Keratinocyte (primary cell): ENCODE measurements at regions not wholly inside any gene's neighbourhood (a gene's known extent, or its start where the extent isn't known, plus 50 kb on each side); places are given as distances from the start of the nearest gene placed in this dataset.

ENCODE experiments used
- DNase-seq: peaks from one replicate; pipeline ENCODE4 v3.0.0-alpha.2; 2011; ENCODE audit warnings: low read depth, missing footprints, low spot score
- FAIRE-seq: peaks from 2 replicates; lab custom pipeline; 2011; peaks lifted over from hg19 to GRCh38; lab: Jason Lieb, UNC
- H2AFZ ChIP-seq: 2 replicates; pipeline ENCODE4 v1.6.0; 2012; ENCODE audit warnings: low read length, control low read depth, inconsistent platforms; ENCODE audit not compliant: control insufficient read depth
- H3K27ac ChIP-seq: 2 replicates; pipeline ENCODE4 v1.5.1; 2011; ENCODE audit warnings: low read length; ENCODE audit not compliant: control insufficient read depth, insufficient read depth
- H3K27me3 ChIP-seq: 3 replicates; pipeline ENCODE4 v1.6.0; 2011; ENCODE audit warnings: low read length; ENCODE audit not compliant: control insufficient read depth, insufficient read depth; ENCODE audit errors: extremely low read depth
- H3K36me3 ChIP-seq, 2 experiments: 2 replicates in 1 of 2; 3 replicates in 1 of 2; pipeline ENCODE4 v1.5.1; 2011; ENCODE audit warnings: low read length in 2 of 2, mild to moderate bottlenecking in 1 of 2; ENCODE audit not compliant: control insufficient read depth in 2 of 2, insufficient read depth in 2 of 2; ENCODE audit errors: extremely low read depth in 1 of 2
- H3K4me1 ChIP-seq: 3 replicates; pipeline ENCODE4 v1.5.1; 2011; ENCODE audit warnings: low read length; ENCODE audit not compliant: control insufficient read depth, insufficient read depth; ENCODE audit errors: extremely low read depth
- H3K4me2 ChIP-seq: 3 replicates; pipeline ENCODE4 v1.6.0; 2011; ENCODE audit warnings: low read depth, low read length; ENCODE audit not compliant: control insufficient read depth, insufficient read depth; ENCODE audit errors: extremely low read depth
- H3K4me3 ChIP-seq, 3 experiments: fragments of 200-600 bp in 1 of 3; sonication (generic) in 1 of 3; 2 replicates in 2 of 3; 3 replicates in 1 of 3; pipeline ENCODE4 v1.5.1; 2011 to 2016; ENCODE audit warnings: low read length in 3 of 3, mild to moderate bottlenecking in 3 of 3, control low read depth in 2 of 3, inconsistent platforms in 1 of 3, low read depth in 1 of 3, mixed read lengths in 1 of 3, mixed run types in 1 of 3, moderate library complexity in 1 of 3; ENCODE audit not compliant: control insufficient read depth in 2 of 3, insufficient read depth in 2 of 3; ENCODE audit errors: extremely low read depth in 1 of 3
- H3K79me2 ChIP-seq: 2 replicates; pipeline ENCODE4 v1.6.0; 2012; ENCODE audit warnings: low read length; ENCODE audit not compliant: control insufficient read depth, insufficient read depth
- H3K9ac ChIP-seq: 3 replicates; pipeline ENCODE4 v1.6.0; 2011; ENCODE audit warnings: low read length; ENCODE audit not compliant: control insufficient read depth, insufficient read depth; ENCODE audit errors: extremely low read depth
- H3K9me1 ChIP-seq: 3 replicates; pipeline ENCODE4 v1.6.0; 2011; ENCODE audit warnings: low read length; ENCODE audit not compliant: control insufficient read depth, insufficient read depth; ENCODE audit errors: extremely low read depth
- H3K9me3 ChIP-seq: 2 replicates; pipeline ENCODE4 v1.5.1; 2012; ENCODE audit warnings: low read depth, low read length; ENCODE audit not compliant: control insufficient read depth
- H4K20me1 ChIP-seq: 3 replicates; pipeline ENCODE4 v1.6.0; 2011; ENCODE audit warnings: low read length; ENCODE audit not compliant: control insufficient read depth, insufficient read depth; ENCODE audit errors: extremely low read depth
- CTCF ChIP-seq, 3 experiments: IDR thresholded peaks in 1 of 3; conservative IDR thresholded peaks in 1 of 3; optimal IDR thresholded peaks in 1 of 3; 2 replicates in 2 of 3; 3 replicates in 1 of 3; pipeline versions ENCODE3 to v1.5.1; 2011; ENCODE audit warnings: low read length in 3 of 3, mild to moderate bottlenecking in 3 of 3, moderate library complexity in 2 of 3, control low read depth in 1 of 3, inconsistent platforms in 1 of 3; ENCODE audit not compliant: insufficient read depth in 2 of 3; ENCODE audit errors: extremely low read depth in 1 of 3
- EZH2 ChIP-seq: IDR thresholded peaks from one replicate; pipeline ENCODE4 v1.6.1; 2012; ENCODE audit warnings: inconsistent platforms, mild to moderate bottlenecking, low read length, moderate library complexity
- dilution Hi-C: fragments of 300-500 bp; cut with MboI; formaldehyde crosslinking; loops from one replicate; pipeline ENCODE4 v1.7.0; 2020; ENCODE audit warnings: low sequenced_read_pairs; ENCODE audit not compliant: extremely low pct_ligation_motif_present

GRCh38 chr4:18931643-18932377, 910.3 kb upstream of the LCORL start:
- Histone ChIP-seq H3K4me2 (no peak overlapping the region), H3K79me2 (no peaks in the 10 kb centered on the region), H4K20me1 (no peaks in the 10 kb centered on the region), H2AFZ (no peak overlapping the region), H3K9me3 (no peaks in the 10 kb centered on the region), H3K4me3 (no peak overlapping the region), H3K27me3 (no peaks in the 10 kb centered on the region), H3K36me3 (no peaks in the 10 kb centered on the region), H3K9ac (no peak overlapping the region), H3K27ac (no peak overlapping the region), H3K9me1 (no peaks in the 10 kb centered on the region), H3K4me1 (no peaks in the 10 kb centered on the region)
- no peak for TF ChIP-seq CTCF (optimal IDR thresholded peaks at IDR 0.05 in 1 of 3, IDR thresholded peaks at IDR 0.05 in 1 of 3, conservative IDR thresholded peaks at IDR 0.05 in 1 of 3; ENCODE audit: extremely low read depth in 1 of 3, insufficient read depth in 2 of 3, low read length in 3 of 3)
- TF ChIP-seq EZH2, result no peak
- DNase-seq (no peak), FAIRE-seq (no peak)
- dilution Hi-C loops, result no loop called here

- FAIRE-seq, result no peak
- no peak overlapping the region for H2AFZ ChIP-seq
Measured at GRCh38 chr4:18930487-18930886, 908.9 kb upstream of the LCORL start.

More at GRCh38 chr4:18930487-18930886, 908.9 kb upstream of the LCORL start:
- dilution Hi-C loops, result no loop called here
- Histone ChIP-seq H3K4me3 (no peak overlapping the region), H3K4me1 (no peaks in the 10 kb centered on the region), H3K27ac (no peak overlapping the region), H3K36me3 (no peaks in the 10 kb centered on the region), H3K79me2 (no peaks in the 10 kb centered on the region), H3K9me3 (no peaks in the 10 kb centered on the region), H3K27me3 (no peaks in the 10 kb centered on the region), H4K20me1 (no peaks in the 10 kb centered on the region), H3K9ac (no peak overlapping the region), H3K9me1 (no peaks in the 10 kb centered on the region), H3K4me2 (no peak overlapping the region)
- TF ChIP-seq CTCF (optimal IDR thresholded peaks at IDR 0.05 in 1 of 3, IDR thresholded peaks at IDR 0.05 in 1 of 3, conservative IDR thresholded peaks at IDR 0.05 in 1 of 3; ENCODE audit: extremely low read depth in 1 of 3, insufficient read depth in 2 of 3, low read length in 3 of 3) (no peak), EZH2 (no peak)
- DNase-seq, result no peak
